ENCODE measurements at regions not wholly inside any gene's neighbourhood (a gene's known extent, or its start where the extent isn't known, plus 50 kb on each side); places are given as distances from the start of the nearest gene placed in this dataset.

DNA sequence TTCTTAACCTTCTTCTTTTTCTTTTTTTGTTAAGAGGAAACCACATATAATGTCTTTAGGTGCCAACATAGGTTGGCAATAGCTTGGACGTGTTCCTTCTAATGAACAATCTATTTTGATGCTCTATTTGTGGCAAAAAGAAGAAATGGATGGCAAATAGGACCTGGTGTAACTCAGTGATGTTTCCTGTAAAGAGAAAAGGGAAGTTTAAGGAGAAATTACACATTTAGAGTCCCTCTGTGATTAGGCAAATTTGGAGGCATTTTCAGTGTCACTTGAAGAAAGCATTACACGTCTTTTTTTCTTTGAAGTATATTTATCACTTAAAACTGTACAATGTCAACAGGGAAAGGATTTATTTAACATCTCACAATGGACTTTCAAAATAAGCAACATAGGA lies 327.1 kb downstream of the ZIC1 start:
- no peak overlapping the region for H3K4me3 ChIP-seq (ENCODE audit: low read length)
- TF ChIP-seq, protein P1, sequence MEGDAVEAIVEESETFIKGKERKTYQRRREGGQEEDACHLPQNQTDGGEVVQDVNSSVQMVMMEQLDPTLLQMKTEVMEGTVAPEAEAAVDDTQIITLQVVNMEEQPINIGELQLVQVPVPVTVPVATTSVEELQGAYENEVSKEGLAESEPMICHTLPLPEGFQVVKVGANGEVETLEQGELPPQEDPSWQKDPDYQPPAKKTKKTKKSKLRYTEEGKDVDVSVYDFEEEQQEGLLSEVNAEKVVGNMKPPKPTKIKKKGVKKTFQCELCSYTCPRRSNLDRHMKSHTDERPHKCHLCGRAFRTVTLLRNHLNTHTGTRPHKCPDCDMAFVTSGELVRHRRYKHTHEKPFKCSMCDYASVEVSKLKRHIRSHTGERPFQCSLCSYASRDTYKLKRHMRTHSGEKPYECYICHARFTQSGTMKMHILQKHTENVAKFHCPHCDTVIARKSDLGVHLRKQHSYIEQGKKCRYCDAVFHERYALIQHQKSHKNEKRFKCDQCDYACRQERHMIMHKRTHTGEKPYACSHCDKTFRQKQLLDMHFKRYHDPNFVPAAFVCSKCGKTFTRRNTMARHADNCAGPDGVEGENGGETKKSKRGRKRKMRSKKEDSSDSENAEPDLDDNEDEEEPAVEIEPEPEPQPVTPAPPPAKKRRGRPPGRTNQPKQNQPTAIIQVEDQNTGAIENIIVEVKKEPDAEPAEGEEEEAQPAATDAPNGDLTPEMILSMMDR (conservative IDR thresholded peaks at IDR 0.05; ENCODE audit: low read depth, low read length), result no peak
- no peak for DNase-seq (ENCODE audit: low read depth)

DNA sequence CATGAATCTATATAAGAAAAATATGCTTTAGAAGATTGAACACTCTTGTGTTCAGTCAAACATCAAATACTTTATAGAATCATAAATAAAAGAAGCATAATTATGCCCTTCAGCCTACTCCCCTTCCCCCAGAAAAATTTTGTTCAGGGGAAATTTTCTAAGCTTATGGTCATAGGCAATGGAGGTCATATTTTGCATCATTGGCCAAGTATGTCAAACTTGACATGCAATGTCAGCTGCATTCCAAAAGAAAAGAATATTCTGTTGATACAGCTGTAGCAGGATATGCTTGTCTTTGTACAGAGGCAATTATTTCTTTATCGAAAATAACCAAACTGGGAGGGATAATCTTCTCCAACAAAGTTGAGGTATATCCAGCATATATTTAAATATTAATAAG lies 328.2 kb downstream of the ZIC1 start:
- no peak for DNase-seq (ENCODE audit: low read depth)
- no peak overlapping the region for H3K4me3 ChIP-seq (ENCODE audit: low read length)
- TF ChIP-seq, protein P1 (conservative IDR thresholded peaks at IDR 0.05; ENCODE audit: low read depth, low read length), result no peak

DNA sequence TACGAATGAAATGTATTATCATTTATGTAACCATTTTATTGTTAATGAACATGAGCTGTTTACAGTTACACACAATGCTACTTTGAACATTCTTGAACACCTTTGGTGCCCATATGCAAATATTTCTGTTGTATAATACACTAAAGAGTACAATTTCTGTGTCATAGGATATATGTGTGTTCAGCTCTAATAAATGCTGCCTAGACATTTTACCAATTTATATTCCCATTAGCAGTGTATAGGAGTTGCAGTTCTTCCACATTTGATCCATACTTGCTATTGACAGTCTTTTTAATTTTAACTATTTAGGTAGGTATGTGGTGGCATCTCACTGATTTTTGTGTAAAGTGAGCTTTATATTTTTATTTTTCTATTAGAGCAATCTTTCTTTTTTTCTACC lies 331.8 kb downstream of the ZIC1 start:
- H3K4me3 ChIP-seq (ENCODE audit: low read length), result no peak overlapping the region
- TF ChIP-seq, protein P1 (conservative IDR thresholded peaks at IDR 0.05; ENCODE audit: low read depth, low read length), result no peak
- DNase-seq (ENCODE audit: low read depth), result no peak

DNA sequence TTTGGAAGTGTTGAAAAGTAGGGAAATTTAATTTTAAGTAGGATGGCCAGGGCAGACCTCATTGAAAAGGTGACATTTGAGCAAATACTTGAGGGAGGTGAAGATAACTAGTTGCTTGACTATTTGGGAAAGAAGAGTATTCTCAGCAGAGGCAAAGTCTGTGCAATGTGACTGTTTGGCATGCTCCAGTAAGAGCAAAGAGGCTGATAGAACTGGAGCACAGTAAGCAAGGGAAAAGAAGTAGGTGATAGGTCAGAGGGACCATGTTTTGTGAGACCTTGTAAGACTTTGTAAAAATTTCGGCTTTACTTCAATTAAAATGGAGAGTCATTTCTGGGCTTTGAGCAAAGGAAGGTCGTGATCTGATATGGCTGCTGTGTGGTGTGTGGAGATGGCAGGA lies 335.8 kb downstream of the ZIC1 start:
- no peak for DNase-seq (ENCODE audit: low read depth)
- TF ChIP-seq, protein P1 (conservative IDR thresholded peaks at IDR 0.05; ENCODE audit: low read depth, low read length), result no peak

DNA sequence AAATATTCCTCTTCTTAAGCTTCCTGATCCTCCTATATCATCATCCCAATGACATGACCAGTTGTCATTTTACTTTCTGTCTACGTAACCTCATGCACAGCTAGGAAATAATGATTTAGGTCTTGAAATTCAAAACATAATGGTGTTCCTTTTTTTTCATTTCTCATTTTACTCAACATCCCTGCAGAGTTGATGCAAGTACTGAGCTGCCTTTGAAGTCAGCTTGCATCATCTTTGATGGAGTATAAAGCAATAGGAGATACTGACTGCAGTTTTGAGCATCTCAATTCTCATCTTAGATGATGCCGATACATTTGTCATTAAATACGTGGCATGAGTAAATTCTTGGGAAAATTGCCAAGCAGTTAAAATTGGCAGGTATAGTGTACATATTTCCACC lies 346.1 kb downstream of the ZIC1 start:
- TF ChIP-seq, protein P1 (conservative IDR thresholded peaks at IDR 0.05; ENCODE audit: low read depth, low read length), result no peak
- no peak for DNase-seq (ENCODE audit: low read depth)
- H3K4me3 ChIP-seq (ENCODE audit: low read length), result no peak overlapping the region

More for the DNA sequence above, 335.8 kb downstream of the ZIC1 start:
- no peak overlapping the region for H3K4me3 ChIP-seq (ENCODE audit: low read length)

DNA sequence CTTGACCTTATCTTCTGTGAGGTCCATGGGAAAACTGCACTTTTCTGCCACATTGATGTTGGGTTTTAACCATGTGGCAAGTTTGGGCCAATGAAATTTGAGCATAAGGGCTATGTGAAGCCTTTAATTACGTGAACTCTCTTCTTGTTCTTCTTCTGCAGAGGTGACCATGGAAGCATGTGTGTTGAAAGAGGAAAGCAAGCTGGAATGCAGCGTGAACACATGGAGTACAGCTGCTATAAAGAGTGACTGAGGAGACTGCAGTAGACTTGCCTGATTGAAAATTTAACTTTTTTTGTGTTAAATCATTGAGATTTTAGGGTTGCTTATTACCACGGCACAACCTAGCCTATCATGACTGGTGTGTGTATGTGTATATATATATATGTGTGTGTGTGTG lies 347.3 kb downstream of the ZIC1 start:
- no peak overlapping the region for H3K4me3 ChIP-seq (ENCODE audit: low read length)
- no peak for DNase-seq (ENCODE audit: low read depth)
- TF ChIP-seq, protein P1 (conservative IDR thresholded peaks at IDR 0.05; ENCODE audit: low read depth, low read length), result no peak

DNA sequence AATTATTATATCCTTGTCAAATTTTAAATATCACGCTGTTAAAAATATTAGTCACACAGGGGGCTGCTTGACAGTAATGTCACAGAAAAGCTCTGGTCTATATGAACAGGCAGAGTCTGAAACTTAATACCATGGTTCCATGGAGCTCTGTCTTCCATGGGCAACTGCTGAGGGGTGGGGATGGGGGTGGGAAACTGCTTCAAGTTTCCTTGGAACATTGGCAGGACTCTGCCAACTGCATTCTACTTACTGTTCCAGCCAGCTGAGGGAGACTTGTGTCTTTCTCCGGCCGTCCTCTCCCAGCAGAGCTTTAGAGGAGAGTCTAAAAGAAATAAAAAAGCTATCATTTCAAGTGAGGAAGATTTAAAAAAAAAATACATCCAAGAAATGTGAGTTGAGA lies 348.7 kb downstream of the ZIC1 start:
- TF ChIP-seq, protein P1 (conservative IDR thresholded peaks at IDR 0.05; ENCODE audit: low read depth, low read length), result no peak
- no peak for DNase-seq (ENCODE audit: low read depth)

More for the DNA sequence above, 348.7 kb downstream of the ZIC1 start:
- no peak overlapping the region for H3K4me3 ChIP-seq (ENCODE audit: low read length)
